ENCODE measurements at regions not wholly inside any gene's neighbourhood (a gene's known extent, or its start where the extent isn't known, plus 50 kb on each side); places are given as distances from the start of the nearest gene placed in this dataset.

DNA sequence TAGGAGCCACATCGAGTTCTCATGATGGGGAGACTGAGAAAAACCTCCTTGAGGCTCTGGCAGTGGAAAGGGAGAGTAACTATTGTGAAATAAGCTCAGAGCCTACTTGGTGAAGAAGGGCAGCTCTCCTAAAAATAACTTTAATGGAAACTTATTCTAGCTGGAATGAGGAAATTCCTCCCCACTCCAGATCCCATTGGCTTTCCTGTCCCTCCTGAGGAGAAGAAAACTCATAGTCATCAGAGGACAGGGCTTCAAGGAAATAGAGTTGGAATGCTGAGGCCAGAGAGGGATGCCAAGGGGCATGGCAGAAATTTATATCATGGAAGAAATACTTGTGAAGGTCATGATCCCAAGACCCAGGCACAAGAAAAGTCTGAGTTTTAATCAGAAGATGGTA is 70.7 kb upstream of the TAPT1 start:
- TF ChIP-seq, protein P1, sequence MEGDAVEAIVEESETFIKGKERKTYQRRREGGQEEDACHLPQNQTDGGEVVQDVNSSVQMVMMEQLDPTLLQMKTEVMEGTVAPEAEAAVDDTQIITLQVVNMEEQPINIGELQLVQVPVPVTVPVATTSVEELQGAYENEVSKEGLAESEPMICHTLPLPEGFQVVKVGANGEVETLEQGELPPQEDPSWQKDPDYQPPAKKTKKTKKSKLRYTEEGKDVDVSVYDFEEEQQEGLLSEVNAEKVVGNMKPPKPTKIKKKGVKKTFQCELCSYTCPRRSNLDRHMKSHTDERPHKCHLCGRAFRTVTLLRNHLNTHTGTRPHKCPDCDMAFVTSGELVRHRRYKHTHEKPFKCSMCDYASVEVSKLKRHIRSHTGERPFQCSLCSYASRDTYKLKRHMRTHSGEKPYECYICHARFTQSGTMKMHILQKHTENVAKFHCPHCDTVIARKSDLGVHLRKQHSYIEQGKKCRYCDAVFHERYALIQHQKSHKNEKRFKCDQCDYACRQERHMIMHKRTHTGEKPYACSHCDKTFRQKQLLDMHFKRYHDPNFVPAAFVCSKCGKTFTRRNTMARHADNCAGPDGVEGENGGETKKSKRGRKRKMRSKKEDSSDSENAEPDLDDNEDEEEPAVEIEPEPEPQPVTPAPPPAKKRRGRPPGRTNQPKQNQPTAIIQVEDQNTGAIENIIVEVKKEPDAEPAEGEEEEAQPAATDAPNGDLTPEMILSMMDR (IDR thresholded peaks at IDR 0.05): no peak
- TF ChIP-seq POLR2A (IDR thresholded peaks at IDR 0.05) (no peak), POLR2AphosphoS5 (IDR thresholded peaks at IDR 0.05) (no peak), EP300 (IDR thresholded peaks at IDR 0.05) (no peak)
